ENCODE measurements at regions not wholly inside any gene's neighbourhood (a gene's known extent, or its start where the extent isn't known, plus 50 kb on each side); places are given as distances from the start of the nearest gene placed in this dataset.

DNA sequence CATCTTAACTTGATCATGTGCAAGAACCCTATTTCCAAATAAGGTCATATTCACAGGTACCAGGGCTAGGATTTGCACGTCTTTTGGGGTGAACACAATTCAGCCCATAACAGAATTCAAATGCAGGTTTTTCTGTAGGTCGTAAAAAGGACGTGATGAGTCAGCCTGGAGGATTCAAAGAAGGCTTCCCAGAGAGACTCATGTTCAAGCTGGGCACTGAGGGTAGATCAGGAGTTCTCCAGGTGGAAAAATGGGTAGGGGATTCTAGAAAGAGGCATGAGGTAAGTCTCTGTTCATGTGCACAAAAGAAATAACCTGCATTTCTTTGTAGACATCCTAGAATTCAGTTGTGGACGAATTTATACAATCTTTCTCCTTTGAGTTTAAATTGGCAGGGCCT, 160.4 kb downstream of the RPS24 start:
- no peak overlapping the region for H3K4me2 ChIP-seq (replicated peaks; ENCODE audit: low read depth, low read length, poor library complexity, severe bottlenecking)

GRCh38 chr10:78194539-78195402, 161.1 kb downstream of the RPS24 start:
- H3K4me1 Mint-ChIP-seq, result no peaks in the 10 kb centered on the region
- no peaks in the 10 kb centered on the region for H4K20me1 ChIP-seq (ENCODE audit: control insufficient read depth, insufficient read depth, low read length, poor library complexity, severe bottlenecking)
- H3K27me3 Mint-ChIP-seq, result peaks cover 9% of the 10 kb centered on the region
- H3K4me3 ChIP-seq (ENCODE audit: control extremely low read depth in 1 of 5, extremely low read depth in 1 of 5, insufficient read depth in 1 of 5, low read depth in 2 of 5, low read length in 4 of 5), result no peak overlapping the region
- peaks cover 4% of the 10 kb centered on the region for H3K9me3 Mint-ChIP-seq (ENCODE audit: insufficient read depth)
- H2AFZ ChIP-seq (ENCODE audit: insufficient read depth, low read depth, low read length, poor library complexity, severe bottlenecking), result no peak overlapping the region
- CTCF ChIA-PET, result no interaction called here
- H3K9ac ChIP-seq (ENCODE audit: low read length), result no peak overlapping the region
- intact Hi-C loops (cut with micrococcal nuclease), result no loop called here
- no peak overlapping the region for H3K4me2 ChIP-seq (replicated peaks; ENCODE audit: low read depth, low read length, poor library complexity, severe bottlenecking)
- ATAC-seq (ENCODE audit: low read depth), result no peak
- no peaks in the 10 kb centered on the region for H3K27me3 ChIP-seq (replicated peaks in 1 of 4; ENCODE audit: control extremely low read depth in 1 of 4, control insufficient read depth in 3 of 4, insufficient read depth in 4 of 4, low read length in 3 of 4)
- WGBS (ENCODE audit: insufficient coverage), result 83% methylated on average over 8 of the region's 10 CpGs
- no peaks in the 10 kb centered on the region for H3K79me2 ChIP-seq (ENCODE audit: control insufficient read depth, insufficient read depth, low read length)
- no peak for DNase-seq
- H3K36me3 ChIP-seq (replicated peaks in 1 of 2; ENCODE audit: control extremely low read depth in 1 of 2, control insufficient read depth in 1 of 2, extremely low read depth in 1 of 2, insufficient read depth in 2 of 2, low read length in 1 of 2), result no peaks in the 10 kb centered on the region
- no peak overlapping the region for H3K4me3 Mint-ChIP-seq
- H3K4me1 ChIP-seq (ENCODE audit: control insufficient read depth in 2 of 2, insufficient read depth in 2 of 2, low read length in 2 of 2), result no peaks in the 10 kb centered on the region
- POLR2A ChIA-PET, result no interaction called here
- no peak overlapping the region for H3K27ac Mint-ChIP-seq
- H3K9me3 ChIP-seq (ENCODE audit: control extremely low read depth in 1 of 3, control insufficient read depth in 2 of 3, insufficient read depth in 1 of 3, low read length in 2 of 3), result peaks cover 0 to 16% (median 8%) of the 10 kb centered on the region in 3 donors
- TF ChIP-seq EZH2 (IDR thresholded peaks at IDR 0.05; ENCODE audit: borderline replicate concordance, insufficient read depth, low read depth, low read length, poor library complexity, severe bottlenecking), result no peak
- TF ChIP-seq, protein P1, sequence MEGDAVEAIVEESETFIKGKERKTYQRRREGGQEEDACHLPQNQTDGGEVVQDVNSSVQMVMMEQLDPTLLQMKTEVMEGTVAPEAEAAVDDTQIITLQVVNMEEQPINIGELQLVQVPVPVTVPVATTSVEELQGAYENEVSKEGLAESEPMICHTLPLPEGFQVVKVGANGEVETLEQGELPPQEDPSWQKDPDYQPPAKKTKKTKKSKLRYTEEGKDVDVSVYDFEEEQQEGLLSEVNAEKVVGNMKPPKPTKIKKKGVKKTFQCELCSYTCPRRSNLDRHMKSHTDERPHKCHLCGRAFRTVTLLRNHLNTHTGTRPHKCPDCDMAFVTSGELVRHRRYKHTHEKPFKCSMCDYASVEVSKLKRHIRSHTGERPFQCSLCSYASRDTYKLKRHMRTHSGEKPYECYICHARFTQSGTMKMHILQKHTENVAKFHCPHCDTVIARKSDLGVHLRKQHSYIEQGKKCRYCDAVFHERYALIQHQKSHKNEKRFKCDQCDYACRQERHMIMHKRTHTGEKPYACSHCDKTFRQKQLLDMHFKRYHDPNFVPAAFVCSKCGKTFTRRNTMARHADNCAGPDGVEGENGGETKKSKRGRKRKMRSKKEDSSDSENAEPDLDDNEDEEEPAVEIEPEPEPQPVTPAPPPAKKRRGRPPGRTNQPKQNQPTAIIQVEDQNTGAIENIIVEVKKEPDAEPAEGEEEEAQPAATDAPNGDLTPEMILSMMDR (IDR thresholded peaks at IDR 0.05), result no peak
- no peak overlapping the region for H3K27ac ChIP-seq (ENCODE audit: low read length in 2 of 2)

More for the DNA sequence above, 160.4 kb downstream of the RPS24 start:
- no peak for ATAC-seq (ENCODE audit: low read depth)
- Histone ChIP-seq H3K36me3 (replicated peaks in 1 of 2; ENCODE audit: control extremely low read depth in 1 of 2, control insufficient read depth in 1 of 2, extremely low read depth in 1 of 2, insufficient read depth in 2 of 2, low read length in 1 of 2) (no peaks in the 10 kb centered on the region), H3K4me1 (ENCODE audit: control insufficient read depth in 2 of 2, insufficient read depth in 2 of 2, low read length in 2 of 2) (no peaks in the 10 kb centered on the region), H3K4me3 (ENCODE audit: control extremely low read depth in 1 of 5, extremely low read depth in 1 of 5, insufficient read depth in 1 of 5, low read depth in 2 of 5, low read length in 4 of 5) (no peak overlapping the region), H3K9me3 (ENCODE audit: control extremely low read depth in 1 of 3, control insufficient read depth in 2 of 3, insufficient read depth in 1 of 3, low read length in 2 of 3) (peaks cover 0 to 16% (median 8%) of the 10 kb centered on the region in 3 donors), H3K79me2 (ENCODE audit: control insufficient read depth, insufficient read depth, low read length) (no peaks in the 10 kb centered on the region), H3K27ac (ENCODE audit: low read length in 2 of 2) (no peak overlapping the region), H4K20me1 (ENCODE audit: control insufficient read depth, insufficient read depth, low read length, poor library complexity, severe bottlenecking) (no peaks in the 10 kb centered on the region), H2AFZ (ENCODE audit: insufficient read depth, low read depth, low read length, poor library complexity, severe bottlenecking) (no peak overlapping the region), H3K27me3 (replicated peaks in 1 of 4; ENCODE audit: control extremely low read depth in 1 of 4, control insufficient read depth in 3 of 4, insufficient read depth in 4 of 4, low read length in 3 of 4) (no peaks in the 10 kb centered on the region), H3K9ac (ENCODE audit: low read length) (no peak overlapping the region)
- 100% methylated on average over 3 of the region's 4 CpGs for WGBS (ENCODE audit: insufficient coverage)
- intact Hi-C loops (cut with micrococcal nuclease), result no loop called here
- ChIA-PET CTCF (no interaction called here), POLR2A (no interaction called here)
- Mint-ChIP-seq H3K27ac (no peak overlapping the region), H3K27me3 (peaks cover 9% of the 10 kb centered on the region), H3K9me3 (ENCODE audit: insufficient read depth) (peaks cover 4% of the 10 kb centered on the region), H3K4me1 (no peaks in the 10 kb centered on the region), H3K4me3 (no peak overlapping the region)
- DNase-seq, result no peak
- TF ChIP-seq, protein P1 (IDR thresholded peaks at IDR 0.05), result no peak
- TF ChIP-seq EZH2 (IDR thresholded peaks at IDR 0.05; ENCODE audit: borderline replicate concordance, insufficient read depth, low read depth, low read length, poor library complexity, severe bottlenecking), result no peak
